Liver (tissue), 3 donors: ENCODE measurements at regions not wholly inside any gene's neighbourhood (a gene's known extent, or its start where the extent isn't known, plus 50 kb on each side); places are given as distances from the start of the nearest gene placed in this dataset.

Experiments
- ATF3 ChIP-seq: IDR thresholded peaks from 2 replicates; pipeline ENCODE4 v1.6.1; 2016; ENCODE audit warnings: antibody characterized with exemption
- CTCF ChIP-seq: fragments of 150-350 bp; IDR thresholded peaks from 2 replicates; pipeline ENCODE4 v1.5.1; 2017; ENCODE audit warnings: improper control_type of control experiment, low read depth, low read length; ENCODE audit not compliant: missing input control
- EGR1 ChIP-seq, 2 donors: IDR thresholded peaks; 2 replicates each; pipeline ENCODE4 v1.6.1; 2016 to 2018; ENCODE audit warnings: antibody characterized with exemption in 2 of 2, low read depth in 2 of 2
- FOXA1 ChIP-seq: IDR thresholded peaks from 2 replicates; pipeline ENCODE4 v1.6.1; 2016; ENCODE audit warnings: antibody characterized with exemption
- GABPA ChIP-seq, 2 donors: IDR thresholded peaks in 1 of 2; conservative IDR thresholded peaks in 1 of 2; 2 replicates each; pipeline ENCODE4 v1.6.1; 2016; ENCODE audit warnings: antibody characterized with exemption in 2 of 2, mild to moderate bottlenecking in 1 of 2, moderate library complexity in 1 of 2
- HNF4G ChIP-seq: IDR thresholded peaks from 2 replicates; pipeline ENCODE4 v1.6.1; 2016; ENCODE audit warnings: antibody characterized with exemption
- JUND ChIP-seq, 2 donors: IDR thresholded peaks; 2 replicates each; pipeline ENCODE4 v1.6.1; 2016; ENCODE audit warnings: antibody characterized with exemption in 2 of 2
- MAX ChIP-seq: IDR thresholded peaks from 2 replicates; pipeline ENCODE4 v1.6.1; 2016; ENCODE audit warnings: antibody characterized with exemption
- NR2F2 ChIP-seq: IDR thresholded peaks from 2 replicates; pipeline ENCODE4 v1.6.1; 2016; ENCODE audit warnings: antibody characterized with exemption
- RAD21 ChIP-seq, 2 donors: IDR thresholded peaks; 2 replicates each; pipeline ENCODE4 v1.6.1; 2016; ENCODE audit warnings: antibody characterized with exemption in 2 of 2, mild to moderate bottlenecking in 2 of 2
- REST ChIP-seq: IDR thresholded peaks from 2 replicates; pipeline ENCODE4 v1.6.1; 2016; ENCODE audit warnings: antibody characterized with exemption, mild to moderate bottlenecking
- TAF1 ChIP-seq: conservative IDR thresholded peaks from 2 replicates; pipeline ENCODE4 v1.6.1; 2016; ENCODE audit warnings: antibody characterized with exemption, mild to moderate bottlenecking
- YY1 ChIP-seq: IDR thresholded peaks from 2 replicates; pipeline ENCODE4 v1.6.1; 2016; ENCODE audit warnings: antibody characterized with exemption, mild to moderate bottlenecking
- ZBTB33 ChIP-seq: IDR thresholded peaks from 2 replicates; pipeline ENCODE4 v1.6.1; 2016; ENCODE audit warnings: antibody characterized with exemption
- donor health status: healthy.
- donor health status: healthy.

- no peak for TF ChIP-seq RAD21 (IDR thresholded peaks at IDR 0.05)
- no peak for TF ChIP-seq CTCF
- no peak for TF ChIP-seq REST
- no peak for TF ChIP-seq YY1
- TF ChIP-seq EGR1 (IDR thresholded peaks at IDR 0.05; ENCODE audit: low read depth in 2 of 2), result no peak
- no peak for TF ChIP-seq MAX
- no peak for TF ChIP-seq ATF3
- no peak for TF ChIP-seq TAF1
- no peak for TF ChIP-seq ZBTB33
- no peak for TF ChIP-seq JUND (IDR thresholded peaks at IDR 0.05)
- TF ChIP-seq HNF4G, result no peak
- TF ChIP-seq FOXA1, result no peak
- no peak for TF ChIP-seq NR2F2
- no peak for TF ChIP-seq GABPA (IDR thresholded peaks at IDR 0.05 in 1 of 2, conservative IDR thresholded peaks at IDR 0.05 in 1 of 2)
Observed at GRCh38 chr3:154615471-154615870, 185.5 kb upstream of the GPR149 start.
